KOPT-K1 (cell line): ENCODE measurements at regions not wholly inside any gene's neighbourhood (a gene's known extent, or its start where the extent isn't known, plus 50 kb on each side); places are given as distances from the start of the nearest gene placed in this dataset.

Experiments used
- H3K27ac ChIP-seq: fragments of 200-600 bp; sonication (generic); 2 replicates; pipeline ENCODE4 v1.5.1; 2016; ENCODE audit warnings: antibody characterized with exemption, mild to moderate bottlenecking, low read depth, low read length; ENCODE audit not compliant: poor library complexity, severe bottlenecking
- H3K36me3 ChIP-seq: fragments of 200-600 bp; sonication (generic); 2 replicates; pipeline ENCODE4 v1.5.1; 2017; ENCODE audit warnings: antibody characterized with exemption, mild to moderate bottlenecking, low read length, moderate library complexity; ENCODE audit not compliant: insufficient read depth
- H3K9me3 ChIP-seq: fragments of 200-600 bp; sonication (generic); 2 replicates; pipeline ENCODE4 v1.5.1; 2017; ENCODE audit warnings: antibody characterized with exemption, low read length, mild to moderate bottlenecking; ENCODE audit not compliant: insufficient read depth, poor library complexity, severe bottlenecking

DNA sequence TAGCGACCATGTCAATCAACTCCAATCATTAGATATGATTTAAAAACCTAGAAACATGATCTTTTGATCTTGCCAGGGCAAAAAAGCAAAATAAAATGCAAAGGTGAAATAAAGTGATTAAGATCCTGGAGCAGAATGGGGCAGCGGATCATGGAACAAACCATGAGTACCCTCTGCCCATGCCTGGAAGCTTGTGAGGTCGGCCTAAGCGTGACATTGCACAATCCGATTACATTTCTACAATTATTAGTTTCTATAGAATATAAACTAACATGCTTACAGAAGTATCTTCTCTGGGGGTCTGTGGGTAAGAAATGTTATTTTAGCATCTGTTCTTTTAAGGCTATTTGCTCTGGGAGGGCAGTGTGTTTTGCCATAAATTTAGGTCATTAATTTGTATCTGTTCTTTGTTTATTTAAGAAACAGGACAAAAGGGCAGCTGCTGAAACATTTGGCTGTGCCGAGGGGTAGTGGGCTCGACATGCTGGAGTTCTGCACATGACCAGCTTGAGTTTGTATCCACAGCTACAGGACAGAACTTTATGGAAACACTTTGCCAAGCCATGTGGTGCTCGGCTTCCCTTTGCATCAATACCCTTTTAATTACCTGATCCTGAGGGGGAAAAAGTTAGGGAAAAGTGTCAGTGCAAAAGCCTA is 55.9 kb downstream of the ZBTB18 start:
- H3K9me3 ChIP-seq: no peaks in the 10 kb centered on the region
- H3K36me3 ChIP-seq: no peaks in the 10 kb centered on the region
- no peak overlapping the region for H3K27ac ChIP-seq

DNA sequence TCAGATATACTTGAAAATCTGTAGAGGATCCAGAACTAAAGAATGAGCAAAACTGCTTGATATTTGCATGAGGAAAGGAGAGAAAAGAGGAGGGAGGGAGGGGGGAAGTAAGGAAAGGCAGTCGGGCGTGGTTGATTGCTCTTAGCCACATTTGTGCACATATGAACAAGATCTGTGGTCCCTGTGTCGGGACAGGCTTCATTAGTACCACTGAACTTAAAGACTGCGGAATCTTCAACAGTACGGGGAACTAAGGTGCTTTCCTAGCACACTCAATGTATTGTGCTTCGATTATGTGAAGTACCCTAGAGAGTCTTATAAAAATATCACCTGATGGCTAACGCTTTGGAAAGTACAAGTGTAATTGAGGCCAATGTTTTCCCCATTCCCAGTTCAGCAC is 59.9 kb downstream of the ZBTB18 start:
- H3K9me3 ChIP-seq: no peaks in the 10 kb centered on the region
- H3K36me3 ChIP-seq: no peaks in the 10 kb centered on the region
- no peak overlapping the region for H3K27ac ChIP-seq

DNA sequence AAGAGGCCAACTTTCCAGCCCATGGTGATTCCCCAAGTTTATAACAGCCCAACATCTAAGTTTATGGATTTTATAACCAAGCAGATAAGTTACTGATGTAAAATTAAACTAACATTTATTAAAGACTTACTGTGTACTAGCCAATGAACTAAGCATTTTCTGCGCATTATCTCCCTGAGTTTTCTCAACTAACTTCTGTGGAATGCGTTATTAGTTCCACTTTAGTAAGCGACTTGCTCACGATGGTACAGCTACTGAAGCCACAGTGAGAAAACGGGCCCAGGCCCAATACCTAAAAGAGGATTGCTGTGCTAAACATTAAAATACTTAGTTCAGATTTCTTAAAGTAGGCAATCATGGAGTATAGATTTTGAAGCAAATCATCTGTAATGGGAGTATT is 61.0 kb downstream of the ZBTB18 start:
- Histone ChIP-seq H3K9me3 (no peaks in the 10 kb centered on the region), H3K36me3 (no peaks in the 10 kb centered on the region), H3K27ac (no peak overlapping the region)

DNA sequence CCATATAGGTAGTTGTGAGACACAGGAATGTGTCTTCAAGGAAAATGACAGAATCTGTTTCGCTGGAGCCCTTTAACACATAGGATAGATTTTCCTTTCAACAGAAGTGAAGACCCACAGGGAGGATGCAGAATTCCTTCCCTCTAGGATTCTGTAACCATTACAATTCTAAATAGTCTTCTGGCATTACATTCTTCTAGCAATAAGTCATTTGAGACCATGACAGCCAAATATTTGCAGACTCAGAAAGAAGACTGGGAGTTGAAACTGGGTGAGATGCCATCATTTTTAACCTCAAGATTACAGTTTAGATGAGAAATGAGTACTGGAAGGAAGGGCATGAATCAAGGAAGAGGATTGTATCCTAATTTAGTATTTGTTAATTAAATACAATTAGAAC is 61.6 kb downstream of the ZBTB18 start:
- H3K27ac ChIP-seq: no peak overlapping the region
- H3K9me3 ChIP-seq: no peaks in the 10 kb centered on the region
- no peaks in the 10 kb centered on the region for H3K36me3 ChIP-seq

DNA sequence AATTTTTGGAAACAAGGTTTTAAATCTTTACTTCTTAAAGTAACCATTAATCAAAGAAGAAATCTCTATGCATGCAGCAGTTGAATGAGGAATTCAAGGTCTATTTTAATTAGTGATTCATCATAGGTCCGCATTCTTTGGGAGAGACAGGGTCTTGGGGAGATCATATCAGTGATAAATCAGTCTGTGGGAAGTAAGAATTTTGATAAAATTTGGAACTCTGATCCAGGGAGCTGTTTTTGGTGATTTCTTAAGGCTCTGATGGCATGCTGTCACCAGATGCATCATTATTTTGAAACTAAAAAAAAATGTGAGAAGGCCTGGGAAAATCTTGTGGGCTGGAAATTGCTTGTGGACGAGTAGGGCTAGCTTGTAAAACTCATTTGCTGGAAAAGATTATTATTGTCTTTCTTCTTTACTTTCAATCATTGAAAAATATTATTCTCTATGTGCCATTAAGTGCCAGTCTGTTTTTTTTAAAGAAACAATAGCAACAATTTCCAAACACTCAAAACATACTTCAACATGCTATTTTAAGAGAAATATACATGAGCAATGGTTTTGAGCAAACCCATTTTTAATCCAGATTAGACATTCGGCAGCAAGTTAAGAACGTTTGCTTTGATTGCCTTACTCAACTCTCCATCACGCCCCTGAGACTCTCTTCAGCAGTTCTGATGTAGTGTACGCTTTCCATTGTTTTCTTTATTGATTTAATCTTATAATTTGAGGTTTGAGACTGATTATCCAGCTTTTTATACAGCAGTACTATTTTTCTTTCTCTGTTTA is 62.6 kb downstream of the ZBTB18 start:
- H3K36me3 ChIP-seq: no peaks in the 10 kb centered on the region
- no peak overlapping the region for H3K27ac ChIP-seq
- H3K9me3 ChIP-seq: no peaks in the 10 kb centered on the region

DNA sequence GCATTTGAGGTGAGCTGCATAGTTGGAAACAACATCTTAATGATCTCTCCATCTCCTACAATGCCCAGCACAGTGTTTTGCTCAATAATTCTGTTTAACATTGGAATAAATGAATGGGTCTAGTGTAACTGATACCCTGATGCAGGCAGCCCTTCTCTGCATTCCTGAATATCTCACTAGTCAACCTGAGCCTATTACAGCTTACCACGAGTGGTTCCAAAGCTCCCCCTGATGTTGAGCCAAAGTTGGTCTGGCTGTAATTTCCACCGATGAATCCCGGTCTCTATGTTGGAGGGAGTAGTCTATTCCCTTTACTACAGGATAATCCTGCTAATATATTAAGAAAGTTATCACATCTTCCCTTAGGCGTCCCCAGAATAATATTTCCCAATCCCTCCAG is 63.8 kb downstream of the ZBTB18 start:
- H3K9me3 ChIP-seq: no peaks in the 10 kb centered on the region
- no peak overlapping the region for H3K27ac ChIP-seq
- H3K36me3 ChIP-seq: no peaks in the 10 kb centered on the region

DNA sequence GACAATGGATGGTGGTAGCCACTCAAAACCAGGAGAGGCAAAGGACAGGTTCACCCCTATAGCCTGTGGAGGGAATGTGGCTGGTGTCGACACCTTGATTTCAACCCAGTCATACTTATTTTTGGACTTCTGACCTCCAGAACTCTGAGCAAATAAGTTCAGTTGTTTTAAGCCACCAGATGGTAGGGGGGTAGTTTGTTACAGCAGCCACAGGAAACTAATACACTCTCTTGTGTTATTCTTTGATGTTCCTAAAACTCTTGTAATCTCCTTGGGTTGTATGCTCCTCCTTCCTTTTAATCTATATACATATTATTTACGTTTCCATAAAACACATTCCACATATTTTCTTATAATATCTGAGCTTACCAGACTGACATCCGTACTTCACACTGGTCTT is 65.9 kb downstream of the ZBTB18 start:
- no peaks in the 10 kb centered on the region for H3K36me3 ChIP-seq
- H3K27ac ChIP-seq: no peak overlapping the region
- no peaks in the 10 kb centered on the region for H3K9me3 ChIP-seq

DNA sequence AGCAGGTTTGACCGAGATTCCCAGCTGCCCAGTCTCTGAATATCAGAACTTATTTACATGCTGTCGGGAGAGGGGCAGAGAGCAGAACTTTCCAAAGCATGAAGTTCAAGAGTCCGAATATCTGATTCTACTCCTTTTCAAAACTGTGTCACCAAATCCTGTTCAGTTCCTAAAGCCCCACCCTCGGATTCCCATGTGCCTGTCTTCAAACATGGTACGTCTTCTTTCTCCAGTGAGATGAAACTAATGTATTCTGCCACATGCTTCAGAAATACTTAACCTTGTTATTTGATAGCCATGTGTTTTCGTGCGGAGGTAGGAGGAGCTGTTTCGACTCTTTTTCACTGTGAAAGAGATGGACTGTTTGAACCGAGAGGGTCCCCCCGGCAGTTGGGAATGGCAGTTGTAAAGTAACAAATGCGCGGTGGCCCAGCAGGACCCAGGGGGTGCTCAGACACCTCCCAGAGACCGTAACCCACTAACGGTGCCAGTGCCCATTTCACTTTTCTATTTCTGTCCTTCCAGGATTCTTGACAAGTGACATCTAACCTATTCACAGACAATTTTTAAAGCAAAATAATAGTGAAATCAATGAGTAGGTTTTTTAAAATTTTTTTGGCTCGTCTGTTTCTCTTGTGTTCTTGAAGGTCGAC is 67.2 kb downstream of the ZBTB18 start:
- Histone ChIP-seq H3K9me3 (no peaks in the 10 kb centered on the region), H3K27ac (no peak overlapping the region), H3K36me3 (no peaks in the 10 kb centered on the region)

DNA sequence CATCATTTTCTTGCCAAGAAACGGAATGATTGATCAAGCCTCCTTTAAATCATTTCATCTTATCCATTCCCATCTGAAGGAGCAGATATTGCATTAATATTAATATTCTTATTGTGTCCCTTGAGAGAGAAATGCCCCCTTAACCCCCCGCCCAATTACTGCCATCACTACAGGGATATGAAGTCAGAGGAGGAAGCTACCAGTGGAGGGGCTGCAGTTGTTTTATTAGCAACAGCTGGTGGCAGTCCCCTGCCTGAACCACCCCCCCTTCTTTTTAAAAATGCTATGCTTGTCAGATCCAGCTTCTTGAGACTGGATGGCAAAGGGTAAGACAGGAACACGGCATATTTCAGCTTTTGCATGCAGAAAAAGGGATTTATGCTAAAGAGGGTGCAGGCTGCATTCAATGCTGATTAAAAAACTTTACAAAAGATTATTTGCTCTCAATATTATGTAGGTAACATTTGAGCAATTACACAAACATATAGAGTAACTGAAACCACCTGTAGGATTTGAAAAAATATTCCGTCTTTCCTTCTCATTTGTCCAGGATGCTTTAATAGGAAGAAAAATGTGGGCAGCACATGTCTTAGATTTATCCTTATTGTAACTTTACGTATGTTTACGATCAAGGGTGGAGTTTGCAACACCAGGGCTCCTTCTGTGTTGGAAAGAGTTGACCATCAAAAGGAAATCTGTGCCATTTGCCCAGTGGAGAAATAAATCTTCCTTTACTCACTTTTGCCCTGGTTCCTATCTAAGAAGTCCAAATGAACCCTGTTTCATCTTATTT is 77.7 kb downstream of the ZBTB18 start:
- H3K27ac ChIP-seq: no peak overlapping the region
- no peaks in the 10 kb centered on the region for H3K36me3 ChIP-seq
- no peaks in the 10 kb centered on the region for H3K9me3 ChIP-seq

DNA sequence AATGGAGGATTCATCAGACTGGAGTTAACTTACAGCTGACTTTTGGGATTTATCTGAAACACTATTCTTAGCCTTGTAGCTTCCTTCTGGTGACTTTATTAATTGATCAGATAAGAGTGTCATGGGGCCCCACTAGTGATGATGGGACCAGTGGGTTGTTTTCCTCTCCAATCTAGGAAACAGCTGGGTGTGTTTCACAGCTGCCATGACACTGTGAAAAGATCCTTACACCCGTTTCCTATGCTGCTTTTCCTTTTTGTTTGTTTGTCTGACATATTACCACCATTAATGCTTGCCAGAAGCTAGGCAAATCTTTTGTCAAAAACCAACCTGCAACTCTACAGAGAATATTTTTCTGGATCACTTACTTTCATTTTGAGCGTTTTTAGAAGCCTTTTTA is 86.2 kb downstream of the ZBTB18 start:
- Histone ChIP-seq H3K36me3 (no peaks in the 10 kb centered on the region), H3K27ac (no peak overlapping the region), H3K9me3 (no peaks in the 10 kb centered on the region)

DNA sequence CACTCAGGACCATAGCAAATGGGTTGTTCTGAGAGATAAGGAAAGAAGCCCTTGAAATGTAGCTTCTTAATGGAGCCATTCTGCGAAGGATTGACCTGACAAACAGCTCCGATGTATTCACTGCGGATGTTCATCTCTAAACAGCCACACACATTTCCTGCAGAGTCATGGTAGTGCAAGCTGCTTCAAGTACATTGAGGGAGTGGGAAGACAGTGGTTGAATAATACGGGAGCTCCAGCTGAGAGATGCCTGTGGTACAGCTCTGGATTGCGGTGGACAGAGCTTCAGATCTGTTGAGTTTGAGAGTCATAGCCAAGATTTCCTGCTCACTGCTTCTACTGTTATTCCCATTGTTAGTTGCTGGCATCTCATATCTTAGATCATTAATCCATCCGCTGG is 86.6 kb downstream of the ZBTB18 start:
- Histone ChIP-seq H3K9me3 (no peaks in the 10 kb centered on the region), H3K27ac (no peak overlapping the region), H3K36me3 (no peaks in the 10 kb centered on the region)

DNA sequence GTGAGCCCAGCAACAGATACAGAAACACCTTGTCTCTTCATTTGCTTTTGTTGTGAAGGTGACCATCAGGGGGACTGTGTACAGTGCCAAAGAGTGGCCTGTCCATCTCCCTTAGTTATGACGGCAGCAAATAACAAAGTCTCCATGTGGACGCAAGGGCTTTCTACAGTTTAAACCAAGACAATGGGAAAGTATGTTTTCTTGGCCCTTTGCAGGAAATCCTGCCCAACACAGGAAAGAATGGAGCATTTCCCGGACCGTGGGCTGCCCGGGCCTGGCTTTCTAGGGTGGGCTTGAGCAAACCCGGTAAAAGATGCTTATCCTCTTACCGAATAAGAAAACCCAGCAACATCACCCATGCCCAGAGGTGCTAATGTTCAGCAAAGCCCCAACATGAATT is 87.3 kb downstream of the ZBTB18 start:
- Histone ChIP-seq H3K27ac (no peak overlapping the region), H3K9me3 (no peaks in the 10 kb centered on the region), H3K36me3 (no peaks in the 10 kb centered on the region)

DNA sequence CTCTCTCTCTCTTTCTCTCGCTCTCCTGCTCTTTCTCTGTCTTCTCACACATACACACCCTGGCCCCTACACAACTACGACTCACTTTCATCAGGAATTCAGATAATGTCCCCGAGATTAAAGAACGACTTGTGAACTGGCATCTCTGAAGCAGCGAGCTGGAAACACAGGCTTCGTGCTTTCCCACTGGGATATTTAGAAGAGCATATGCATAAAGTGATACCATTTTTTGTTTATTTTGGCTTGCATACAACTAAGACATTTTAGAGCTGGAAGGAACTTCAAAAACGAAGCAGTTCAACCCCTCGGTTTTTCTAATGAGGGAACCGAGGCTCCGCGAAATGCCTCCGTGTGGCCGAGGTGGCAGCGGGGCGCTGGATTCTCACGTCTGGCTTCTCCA is 88.6 kb downstream of the ZBTB18 start:
- H3K27ac ChIP-seq: no peak overlapping the region
- H3K36me3 ChIP-seq: no peaks in the 10 kb centered on the region

DNA sequence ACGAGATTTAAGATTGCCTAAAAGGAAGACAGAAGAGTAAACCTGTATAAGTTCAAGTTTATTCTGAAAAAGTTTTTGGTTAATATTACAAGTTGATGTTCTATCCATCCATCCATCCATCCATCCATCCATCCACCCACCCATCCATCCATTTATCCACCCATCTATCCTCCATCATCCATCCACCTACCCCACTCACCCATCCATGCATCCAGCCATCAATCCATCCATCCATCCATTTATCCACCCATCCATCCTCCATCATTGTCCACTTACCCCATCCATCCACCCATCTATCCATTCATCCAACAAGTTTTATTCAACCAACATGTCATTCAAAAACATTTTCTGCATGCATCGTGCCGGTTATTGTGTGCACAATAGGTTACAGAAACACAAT is 89.3 kb downstream of the ZBTB18 start:
- no peak overlapping the region for H3K27ac ChIP-seq
- no peaks in the 10 kb centered on the region for H3K9me3 ChIP-seq
- H3K36me3 ChIP-seq: no peaks in the 10 kb centered on the region

More for the DNA sequence above, 88.6 kb downstream of the ZBTB18 start:
- no peaks in the 10 kb centered on the region for H3K9me3 ChIP-seq

DNA sequence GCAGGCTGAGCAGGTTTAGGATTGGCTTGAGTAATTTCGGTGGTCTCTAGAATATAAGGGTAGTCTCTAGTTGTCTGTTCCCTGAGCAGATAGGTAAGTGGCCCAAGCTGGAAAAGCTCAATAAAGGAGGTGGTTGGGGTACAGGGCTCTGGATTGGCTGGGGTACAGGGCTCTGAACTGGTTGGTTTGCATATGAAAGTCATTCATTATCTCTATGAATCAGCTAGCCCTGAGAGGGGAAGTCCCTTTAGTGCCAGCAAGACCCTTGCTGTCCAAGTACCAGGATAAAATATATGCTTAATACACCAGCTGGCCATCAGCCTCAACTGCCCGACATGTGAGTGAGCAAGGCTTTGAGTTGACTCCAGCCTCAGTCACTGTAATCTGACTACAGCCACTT is 93.0 kb downstream of the ZBTB18 start:
- Histone ChIP-seq H3K9me3 (no peaks in the 10 kb centered on the region), H3K36me3 (no peaks in the 10 kb centered on the region), H3K27ac (no peak overlapping the region)
